CD4-positive, alpha-beta T cell treated with Interleukin-15 for 1 hour (primary cell): ENCODE measurements at regions not wholly inside any gene's neighbourhood (a gene's known extent, or its start where the extent isn't known, plus 50 kb on each side); places are given as distances from the start of the nearest gene placed in this dataset.
A peak's percentile ranks its signal among the peaks of the same experiment; 100 is the strongest.
"Not testable (repeated sequence)": the region's sequence is repeated elsewhere in the genome, so short reads cannot be mapped to it uniquely, and the experiment has no call there.

Experiments used
- DNase-seq: peaks from one replicate; pipeline ENCODE4 v3.0.0-alpha.2; 2020

DNA sequence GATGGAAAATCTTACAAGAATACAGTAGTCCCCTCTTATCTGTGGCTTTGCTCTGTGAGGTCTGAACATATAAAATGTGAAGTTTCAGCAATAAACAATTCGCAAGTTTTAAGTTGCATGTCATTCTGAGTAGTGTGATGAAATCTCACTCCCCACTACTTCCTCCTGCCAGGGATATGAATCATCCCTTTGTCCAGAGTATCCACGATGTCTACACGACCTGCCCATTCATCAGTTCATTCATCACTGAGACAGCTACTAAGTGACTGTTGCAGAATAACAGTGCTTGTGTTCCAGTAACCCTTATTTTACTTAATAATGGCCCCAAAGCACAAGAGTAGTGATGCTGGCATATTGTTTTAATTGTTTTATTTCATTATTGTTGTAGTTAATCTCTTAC, 489.2 kb upstream of the UBE2E2 start:
- peak; percentile 42 for DNase-seq

DNA sequence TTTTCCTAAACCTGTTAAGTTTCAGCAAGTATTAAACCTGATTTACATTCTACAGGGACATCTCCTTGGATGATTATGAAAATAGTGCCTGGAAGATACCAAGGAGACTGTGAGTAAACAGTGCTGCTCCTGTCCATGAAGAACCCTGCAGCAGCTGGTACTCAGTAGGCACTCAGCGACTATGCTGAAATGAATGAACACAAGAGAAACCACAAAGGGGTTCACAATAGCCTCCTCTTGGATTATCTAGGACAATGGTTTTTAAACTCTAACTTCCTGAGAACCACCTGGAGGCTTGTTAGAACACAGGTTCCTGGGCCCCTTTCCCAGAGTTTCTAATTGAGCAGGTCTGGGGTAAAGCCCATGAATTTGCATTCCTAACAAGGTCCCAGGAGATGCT, 488.4 kb upstream of the UBE2E2 start:
- DNase-seq: no peak

DNA sequence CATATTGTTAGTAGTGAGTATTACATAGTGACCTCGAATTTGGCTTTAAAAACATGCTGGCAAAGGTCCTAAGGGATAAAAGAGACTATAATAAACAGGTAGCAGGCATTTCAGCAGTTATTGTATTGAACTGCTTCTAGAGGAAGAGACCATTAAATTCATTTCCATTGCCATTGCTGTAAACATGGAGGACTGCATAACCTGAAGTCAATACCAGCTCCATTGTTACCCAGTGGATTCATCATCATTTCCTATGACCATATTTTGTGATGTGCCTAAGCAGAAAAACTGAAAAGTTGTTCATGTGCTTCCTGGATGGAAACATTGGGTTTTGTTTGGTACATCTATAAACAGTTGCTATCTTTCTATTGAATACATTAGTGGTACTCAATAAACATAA, 482.5 kb upstream of the UBE2E2 start:
- DNase-seq: no peak

DNA sequence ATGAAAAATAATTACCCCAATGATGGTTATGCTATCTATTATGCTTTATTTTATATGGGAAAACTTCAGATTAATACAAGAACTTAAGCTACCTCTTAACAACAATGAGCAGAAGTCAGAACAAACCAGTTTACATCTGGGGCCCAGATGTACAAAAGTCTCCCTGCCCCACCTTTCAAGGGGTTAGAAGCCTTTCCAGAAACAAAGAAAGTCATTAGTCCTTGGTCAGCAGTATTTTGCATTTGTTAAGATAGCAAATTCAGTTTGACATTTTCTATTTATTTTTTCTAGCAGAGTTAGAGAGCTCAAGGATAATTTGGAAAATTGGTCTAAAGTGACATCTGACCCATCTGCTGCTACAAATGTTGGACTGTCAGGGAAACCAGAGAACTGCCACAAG, 478.7 kb upstream of the UBE2E2 start:
- DNase-seq: no peak

DNA sequence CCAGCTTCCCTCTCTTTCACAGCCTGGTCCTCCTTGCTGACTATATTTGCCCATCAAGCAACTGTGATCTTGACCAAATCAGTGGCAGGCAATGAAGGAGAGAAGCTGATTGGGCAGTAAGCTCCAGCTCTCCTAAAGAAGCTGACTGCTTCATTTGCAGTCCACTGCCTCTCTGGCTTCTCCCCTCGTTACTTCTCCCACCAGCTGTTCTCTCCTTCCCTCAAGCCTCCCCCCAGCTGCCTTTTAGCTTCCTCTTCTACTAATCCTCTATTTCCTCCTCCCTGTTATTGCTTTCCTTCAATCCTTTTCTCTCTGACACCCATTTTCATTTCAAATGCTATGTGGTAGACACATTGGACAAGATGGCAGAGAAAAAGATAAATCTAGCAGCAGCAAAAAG, 474.7 kb upstream of the UBE2E2 start:
- DNase-seq: no peak

DNA sequence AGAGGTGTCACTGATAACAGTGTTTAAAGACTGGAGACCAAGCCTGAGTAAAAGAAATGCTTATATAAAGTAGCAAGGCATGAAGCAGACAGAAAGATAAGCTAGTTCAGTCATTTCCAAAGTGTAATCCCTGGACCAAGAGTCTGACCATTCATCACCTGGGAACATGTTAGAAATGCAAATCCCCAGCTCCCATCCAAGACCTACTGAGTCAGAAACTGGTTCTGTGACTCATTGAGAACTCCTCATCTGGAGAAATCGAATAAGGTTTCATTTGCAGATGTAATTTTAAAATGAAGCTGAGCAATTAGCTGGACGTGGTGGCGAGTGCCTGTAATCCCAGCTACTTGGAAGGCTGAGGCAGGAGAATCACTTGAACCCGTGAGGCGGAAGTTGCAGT, 473.9 kb upstream of the UBE2E2 start:
- no peak for DNase-seq

DNA sequence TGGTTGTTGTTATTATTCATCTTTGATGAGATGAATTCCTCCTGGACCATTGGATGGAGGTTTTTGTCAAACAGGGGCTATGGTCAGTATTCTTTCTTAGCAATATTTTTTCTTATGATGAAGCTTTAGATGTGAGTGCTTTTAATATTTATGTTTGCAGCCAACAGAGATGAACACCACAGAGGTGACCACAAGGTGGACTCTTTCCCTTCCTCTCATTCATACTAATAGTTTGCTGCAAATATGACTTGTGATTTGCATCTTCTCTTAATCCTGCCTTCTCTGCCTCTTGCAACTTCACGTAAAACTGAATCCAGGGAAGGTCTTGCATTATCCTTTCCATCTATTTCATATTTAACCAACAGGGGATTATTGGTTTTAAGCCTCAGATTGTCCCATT, 473.1 kb upstream of the UBE2E2 start:
- DNase-seq: no peak

DNA sequence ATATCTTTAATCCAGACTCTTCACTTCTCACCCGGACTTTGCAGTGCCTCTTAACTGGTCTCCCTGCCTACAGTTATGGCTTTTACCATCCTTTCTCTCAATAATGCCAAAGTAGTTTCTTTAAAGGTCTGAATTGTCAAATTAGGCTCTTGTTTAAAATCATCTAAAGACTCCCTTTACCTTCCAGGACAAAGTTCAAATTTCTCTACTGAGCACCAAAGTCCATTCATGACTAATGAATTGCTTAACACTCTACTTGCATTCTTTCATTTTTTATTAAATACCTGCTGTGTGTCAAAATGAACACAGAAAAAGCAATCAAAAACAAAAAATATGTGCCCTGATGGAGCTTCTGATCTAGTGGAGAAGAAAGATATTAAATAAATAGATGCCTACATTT, 472.4 kb upstream of the UBE2E2 start:
- no peak for DNase-seq

DNA sequence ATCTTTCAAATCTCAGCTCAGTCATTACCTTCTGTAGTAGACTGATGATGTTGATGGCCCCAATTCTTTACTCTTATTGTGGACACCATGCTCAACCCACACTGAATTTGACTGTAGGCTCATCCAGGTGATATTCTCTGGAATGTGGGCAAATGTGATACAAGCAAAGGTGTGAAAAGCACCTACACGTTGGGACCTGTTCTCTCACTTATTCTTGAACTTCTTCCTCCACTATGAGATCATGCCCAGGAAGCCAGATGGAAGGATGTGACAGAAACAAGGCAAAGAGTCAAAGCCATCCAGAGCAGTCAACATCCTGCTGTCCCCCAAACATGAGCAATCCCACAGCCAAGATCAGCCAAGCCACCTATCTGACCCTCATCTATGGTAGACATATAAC, 471.2 kb upstream of the UBE2E2 start:
- no peak for DNase-seq

DNA sequence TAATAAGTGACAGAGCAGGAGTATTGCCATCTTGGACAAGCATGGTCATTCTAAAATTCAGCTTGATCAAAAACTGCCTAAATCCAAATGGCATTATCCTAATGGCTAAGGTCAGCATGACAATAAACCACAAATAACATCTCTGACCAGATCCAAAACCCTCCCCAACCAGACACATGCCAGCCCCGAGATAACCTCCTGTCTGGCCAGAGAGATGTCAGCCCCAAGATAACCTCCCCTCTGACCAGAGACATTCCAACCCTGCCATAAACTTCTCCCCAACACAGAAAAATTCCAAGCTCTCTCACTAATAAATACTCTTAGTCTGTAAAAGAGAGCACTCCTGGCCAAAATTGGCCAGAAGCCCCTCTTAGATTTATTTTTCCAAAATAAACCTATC, 470.5 kb upstream of the UBE2E2 start:
- no peak for DNase-seq

DNA sequence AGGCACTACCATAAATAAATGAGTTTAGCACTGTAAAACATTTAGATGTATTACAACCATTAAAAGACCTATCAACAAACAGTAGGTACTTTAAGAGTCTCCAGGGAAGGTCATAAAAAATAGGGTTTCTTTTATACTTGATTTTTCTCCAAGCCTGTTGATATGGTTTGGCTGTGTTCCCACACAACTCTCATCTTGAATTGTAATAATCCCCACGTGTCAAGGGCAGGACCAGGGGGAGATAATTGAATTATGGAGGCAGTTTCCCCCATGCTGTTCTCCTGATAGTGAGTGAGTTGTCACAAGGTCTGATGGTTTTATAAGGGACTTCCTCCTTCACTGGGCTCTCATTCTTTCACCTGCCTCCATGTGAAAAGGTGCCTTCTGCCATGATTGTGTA, 468.9 kb upstream of the UBE2E2 start:
- no peak for DNase-seq

DNA sequence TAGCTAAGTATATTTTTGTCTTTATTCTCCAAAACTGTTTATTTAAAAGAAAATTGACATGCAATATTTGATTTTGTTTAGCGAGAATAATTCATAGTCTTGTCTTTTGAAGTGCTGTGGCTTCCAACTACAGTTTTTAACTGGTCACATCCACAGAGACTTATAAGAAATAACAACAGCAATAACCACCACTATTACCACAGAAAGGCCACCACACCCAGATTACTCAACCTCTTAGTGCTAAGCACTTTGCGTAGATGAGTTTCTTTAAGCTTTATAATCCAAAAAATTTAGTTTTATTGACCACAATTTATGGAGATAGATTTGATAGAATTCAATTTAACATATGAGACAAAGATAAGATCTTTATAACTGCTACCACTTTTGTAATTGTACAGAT, 468.4 kb upstream of the UBE2E2 start:
- DNase-seq: no peak

DNA sequence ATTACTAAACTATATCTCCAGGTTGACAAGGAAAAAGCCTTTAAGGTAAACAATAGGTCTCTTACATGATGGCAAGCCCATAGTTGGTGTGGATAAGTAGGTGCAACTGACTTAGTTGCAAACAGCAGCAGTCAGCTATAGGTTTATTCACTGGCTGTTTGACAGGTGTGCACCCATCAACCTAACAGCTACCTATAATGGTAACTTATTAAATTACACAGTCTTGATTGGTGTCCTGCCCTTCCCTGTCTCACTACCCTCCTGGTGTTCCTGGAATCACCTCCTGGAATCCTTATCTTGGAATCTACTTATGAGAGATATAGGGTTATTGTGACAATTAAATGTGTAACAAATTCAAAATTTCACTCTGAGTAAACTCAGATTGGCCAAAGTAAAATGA, 467.8 kb upstream of the UBE2E2 start:
- DNase-seq: no peak

DNA sequence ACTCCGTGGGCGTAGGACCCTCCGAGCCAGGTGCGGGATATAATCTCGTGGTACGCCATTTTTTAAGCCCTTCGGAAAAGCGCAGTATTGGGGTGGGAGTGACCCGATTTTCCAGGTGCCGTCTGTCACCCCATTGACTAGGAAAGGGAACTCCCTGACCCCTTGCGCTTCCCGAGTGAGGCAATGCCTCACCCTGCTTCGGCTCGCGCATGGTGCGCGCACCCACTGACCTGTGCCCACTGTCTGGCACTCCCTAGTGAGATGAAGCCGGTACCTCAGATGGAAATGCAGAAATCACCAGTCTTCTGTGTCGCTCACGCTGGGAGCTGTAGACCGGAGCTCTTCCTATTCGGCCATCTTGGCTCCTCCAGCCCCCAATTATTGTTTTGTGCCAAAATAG, 459.7 kb upstream of the UBE2E2 start:
- not testable (repeated sequence) for DNase-seq

DNA sequence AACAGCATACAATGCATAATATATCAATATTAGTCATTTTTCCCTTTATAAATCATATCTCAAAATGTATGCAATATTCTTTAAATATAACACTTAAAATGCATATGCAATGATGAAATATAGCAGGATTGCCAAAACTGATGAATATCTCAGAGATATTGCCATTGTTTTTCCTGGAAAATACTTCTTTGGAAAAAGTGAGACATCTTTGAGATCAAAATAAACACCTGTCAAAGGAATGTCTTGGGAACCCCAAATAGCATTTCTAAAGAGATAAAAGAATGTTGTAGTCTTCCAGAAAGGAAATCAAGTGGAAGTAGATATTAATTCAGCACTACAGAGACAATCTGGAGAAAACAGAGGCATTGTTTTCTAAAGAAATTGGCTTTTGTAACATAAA, 457.8 kb upstream of the UBE2E2 start:
- no peak for DNase-seq

DNA sequence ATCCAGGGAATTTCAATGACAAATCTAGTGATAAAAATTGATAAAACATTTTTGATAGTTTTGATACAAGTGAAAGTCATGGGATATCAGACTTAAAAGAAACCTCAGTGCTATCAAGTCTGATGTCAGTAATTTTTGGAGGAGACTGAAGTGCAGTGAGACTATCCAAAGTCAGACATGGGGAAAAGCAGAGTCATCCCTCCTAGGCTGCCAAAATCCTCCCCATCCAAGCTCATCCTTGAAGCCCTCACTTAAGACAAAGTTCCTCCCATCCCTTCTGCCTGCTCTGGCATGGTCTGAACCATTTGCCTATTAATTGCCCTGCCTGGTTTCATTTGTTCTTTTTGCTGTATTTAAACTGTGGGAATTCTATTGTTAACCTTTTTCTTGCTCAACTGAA, 456.9 kb upstream of the UBE2E2 start:
- DNase-seq: no peak

DNA sequence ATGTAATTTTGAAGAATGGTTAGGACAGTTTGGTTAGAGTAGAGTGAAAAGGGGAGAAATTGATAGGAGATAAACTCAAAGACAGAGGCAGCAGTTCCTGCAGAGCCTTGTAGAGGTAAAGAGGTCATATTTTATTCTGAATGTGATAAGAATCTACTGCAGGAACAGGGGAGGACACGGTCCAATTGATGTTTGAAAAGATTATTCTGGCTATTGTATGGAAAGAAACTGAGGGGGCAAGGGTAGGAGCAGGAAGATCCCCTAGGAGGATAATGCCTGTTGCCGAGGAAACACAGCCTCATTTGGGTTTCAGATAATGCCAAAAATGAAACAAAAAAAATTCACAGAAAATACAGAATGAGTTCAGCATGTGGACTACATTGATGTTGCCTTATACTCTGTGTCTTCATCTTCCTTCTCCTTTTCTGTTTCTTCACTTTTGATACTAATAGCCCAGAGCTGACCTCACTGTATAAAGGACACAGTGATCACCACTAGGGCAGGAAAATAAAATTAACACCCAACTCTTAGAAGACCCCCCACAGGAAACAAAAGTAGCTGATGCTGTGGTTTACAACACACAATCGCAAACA, 454.6 kb upstream of the UBE2E2 start:
- no peak for DNase-seq

DNA sequence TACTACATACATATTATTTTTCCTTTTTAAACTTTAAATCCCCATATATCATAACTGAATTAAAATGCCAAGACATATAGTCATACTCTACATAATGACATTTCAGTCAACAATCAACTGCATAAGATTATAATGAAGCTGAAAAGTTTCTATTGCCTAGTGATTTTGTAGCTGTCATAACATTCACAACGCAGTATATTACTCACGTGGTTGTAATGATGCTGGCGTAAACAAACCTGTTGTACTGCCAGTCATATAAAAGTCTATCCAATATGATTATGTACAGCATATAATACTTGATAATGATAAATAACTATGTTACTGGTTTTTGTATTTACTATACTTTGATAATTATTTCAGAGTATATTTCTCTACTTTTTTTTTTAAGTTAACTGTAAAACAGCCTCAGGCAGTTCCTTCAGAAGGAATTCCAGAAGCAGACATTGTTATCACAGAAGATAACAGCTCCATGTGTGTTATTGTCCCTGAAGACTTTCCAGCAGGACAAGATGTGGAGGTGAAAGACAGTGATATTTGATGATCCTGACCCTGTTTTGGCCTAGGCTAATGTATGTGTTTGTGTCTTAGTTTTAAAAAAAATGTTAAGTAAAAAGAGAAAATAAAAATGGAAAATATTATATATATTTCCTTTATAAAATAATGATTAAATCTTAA, 443.4 kb upstream of the UBE2E2 start:
- DNase-seq: no peak

DNA sequence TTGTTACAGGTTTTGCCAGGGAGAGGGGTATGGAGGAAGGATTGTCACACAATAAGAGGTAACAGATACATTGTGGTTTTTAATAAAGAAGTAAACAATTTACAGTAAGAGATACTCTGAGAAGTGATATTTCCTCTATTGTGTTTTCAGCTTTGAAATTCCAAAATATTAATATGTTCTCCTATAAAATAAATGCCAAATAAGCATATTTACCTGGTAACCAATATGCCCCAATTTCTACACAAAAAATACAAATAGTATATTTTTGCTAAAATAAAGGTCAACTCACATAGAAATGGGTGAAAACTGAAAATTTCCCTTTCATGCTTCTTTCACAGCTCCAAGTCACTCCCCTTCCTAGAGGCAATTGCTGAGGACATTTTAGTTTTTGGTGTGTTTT, 437.4 kb upstream of the UBE2E2 start:
- no peak for DNase-seq

DNA sequence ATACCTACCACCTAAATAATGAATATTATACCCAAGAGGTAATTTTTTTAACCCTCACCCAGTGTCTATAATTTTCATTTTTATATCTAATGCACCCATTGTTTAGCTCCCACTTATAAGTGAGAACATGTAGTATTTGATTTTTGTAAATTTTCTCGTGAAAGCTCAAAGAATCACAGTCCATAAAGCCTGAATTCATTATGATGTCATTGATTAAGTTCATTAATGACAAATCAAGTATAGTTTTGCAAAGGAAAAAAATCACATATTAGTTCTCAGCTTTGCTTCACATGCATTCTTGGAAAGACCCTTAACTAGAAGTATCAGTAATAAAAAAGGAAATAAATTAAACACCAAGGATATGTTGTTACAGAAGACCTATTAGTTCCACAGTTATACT, 425.3 kb upstream of the UBE2E2 start:
- no peak for DNase-seq

DNA sequence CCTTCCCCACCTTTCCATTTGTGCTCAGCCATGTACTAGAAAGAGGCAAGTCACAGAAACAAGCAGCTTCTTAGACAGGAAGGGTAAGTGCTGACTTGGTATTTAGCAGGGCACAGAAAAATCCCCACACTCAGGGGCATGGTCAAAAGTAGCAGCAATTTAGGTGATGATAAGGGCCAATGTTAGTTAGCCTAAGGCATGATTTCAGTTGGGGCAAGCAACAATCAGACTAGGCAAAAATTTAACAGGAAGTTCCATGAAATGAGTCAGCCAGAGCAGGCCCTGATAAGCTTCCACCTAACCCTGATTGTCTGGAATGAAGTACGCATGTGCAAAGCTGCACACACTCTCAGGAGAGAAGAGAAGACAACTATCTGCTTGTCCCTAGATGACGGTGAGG, 423.4 kb upstream of the UBE2E2 start:
- no peak for DNase-seq

DNA sequence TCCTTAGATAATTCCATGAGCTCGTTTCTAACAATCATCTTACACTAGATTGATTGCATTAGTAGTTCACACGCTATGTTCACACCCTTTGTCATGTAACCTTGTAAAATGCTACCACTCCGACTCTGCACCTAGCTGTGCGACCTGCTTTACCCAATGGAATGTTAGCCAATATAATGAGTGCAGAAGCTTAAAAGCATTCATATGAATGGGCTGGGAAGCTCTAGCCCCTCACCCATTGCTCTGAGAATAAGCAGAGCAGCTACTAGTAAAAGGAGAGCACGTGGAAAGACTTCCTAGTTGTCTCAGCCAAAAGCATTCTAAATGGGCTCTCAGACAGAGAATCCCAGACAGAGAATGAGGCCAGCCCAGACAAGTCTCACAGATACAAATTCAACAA, 410.6 kb upstream of the UBE2E2 start:
- DNase-seq: no peak

DNA sequence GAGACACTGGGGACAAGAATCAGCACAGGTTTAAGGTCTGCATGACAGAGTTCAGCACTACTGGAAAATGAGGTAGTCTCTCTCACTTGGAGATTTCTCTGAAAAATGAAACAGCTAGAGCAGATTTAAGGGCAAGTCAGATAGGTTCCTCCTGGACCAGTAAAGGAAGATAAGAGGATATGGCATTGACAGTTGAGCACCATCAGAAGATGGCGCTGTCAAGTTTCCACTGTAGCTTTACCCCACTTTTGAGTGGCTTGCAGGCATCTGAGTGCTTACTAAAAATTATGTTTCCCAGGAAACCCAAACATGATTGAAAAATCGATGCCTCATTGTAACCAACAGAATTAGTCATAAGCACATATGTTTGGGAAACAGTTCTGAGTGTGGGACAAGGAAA, 407.2 kb upstream of the UBE2E2 start:
- no peak for DNase-seq

DNA sequence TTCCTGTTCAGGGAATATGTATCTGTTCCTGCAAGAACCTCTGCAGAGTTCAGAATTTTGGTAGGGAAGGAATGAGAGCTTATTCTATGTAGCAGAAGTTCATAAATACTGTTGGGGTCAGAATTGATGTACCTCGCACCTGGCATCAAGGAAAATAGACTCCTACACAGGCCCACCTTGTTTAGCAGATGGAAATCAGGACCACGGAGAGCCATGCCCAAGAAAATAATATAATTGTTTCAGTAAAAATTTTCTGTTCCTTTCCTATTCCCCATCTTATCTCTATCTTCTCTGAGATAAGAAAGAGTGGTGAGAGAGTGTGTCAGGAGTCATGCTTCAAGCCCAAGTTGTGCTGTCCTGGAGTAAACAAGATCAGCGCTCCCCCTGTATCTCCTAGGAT, 404.7 kb upstream of the UBE2E2 start:
- no peak for DNase-seq

DNA sequence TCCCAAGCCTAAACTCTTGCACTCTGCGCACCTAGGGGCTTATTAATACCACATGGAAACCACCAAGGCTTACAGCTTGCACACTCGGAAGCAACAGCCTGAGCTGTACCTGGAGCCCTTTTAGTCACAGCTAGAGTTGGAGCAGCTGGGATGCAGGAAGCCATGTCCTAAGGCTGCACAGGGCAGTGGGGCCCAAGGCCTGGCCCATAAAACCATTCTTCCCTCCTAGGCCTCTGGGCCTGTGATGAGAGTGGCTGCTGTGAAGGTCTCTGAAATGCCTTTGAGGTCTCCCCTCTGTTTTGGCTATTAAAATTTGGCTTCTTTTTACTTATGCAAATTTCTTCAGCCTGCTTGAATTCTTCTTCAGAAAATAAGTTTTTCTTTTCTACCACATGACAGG, 383.9 kb upstream of the UBE2E2 start:
- DNase-seq: no peak

DNA sequence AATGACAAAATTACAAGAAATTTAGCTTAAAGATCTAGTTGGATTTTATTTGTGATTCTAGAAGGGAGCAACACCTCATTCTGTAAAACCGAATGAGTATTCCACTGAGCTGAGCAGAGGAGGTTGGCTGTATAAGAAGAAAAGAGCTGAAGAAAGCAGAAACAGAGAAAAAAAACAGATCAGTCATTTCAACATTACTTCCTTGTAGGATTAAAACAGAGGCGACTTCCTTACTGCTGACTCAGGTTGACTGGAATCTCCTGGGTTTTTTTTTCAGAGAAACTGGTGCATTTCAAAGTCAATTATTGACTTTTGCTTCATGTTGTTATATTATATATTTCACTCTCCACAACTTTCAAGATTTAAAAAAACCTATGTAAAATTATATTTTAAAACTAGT, 368.1 kb upstream of the UBE2E2 start:
- no peak for DNase-seq
